ENCODE measurements at regions not wholly inside any gene's neighbourhood (a gene's known extent, or its start where the extent isn't known, plus 50 kb on each side); places are given as distances from the start of the nearest gene placed in this dataset.

GRCh38 chr4:97013309-97013708, 1130.0 kb downstream of the STPG2 start:
- ChIA-PET POLR2A (no interaction called here), CTCF (no interaction called here), RAD21 (ENCODE audit: low non-redundant PET in 1 of 2, low total read pairs in 2 of 2, uncharacterized antibody in 2 of 2, unreplicated experiment in 2 of 2) (no interaction called here)
- no peak overlapping the region for H3K4me3 ChIP-seq (replicated peaks in 1 of 2; ENCODE audit: low read depth in 1 of 2, low read length in 2 of 2)
- TF ChIP-seq, protein P1, sequence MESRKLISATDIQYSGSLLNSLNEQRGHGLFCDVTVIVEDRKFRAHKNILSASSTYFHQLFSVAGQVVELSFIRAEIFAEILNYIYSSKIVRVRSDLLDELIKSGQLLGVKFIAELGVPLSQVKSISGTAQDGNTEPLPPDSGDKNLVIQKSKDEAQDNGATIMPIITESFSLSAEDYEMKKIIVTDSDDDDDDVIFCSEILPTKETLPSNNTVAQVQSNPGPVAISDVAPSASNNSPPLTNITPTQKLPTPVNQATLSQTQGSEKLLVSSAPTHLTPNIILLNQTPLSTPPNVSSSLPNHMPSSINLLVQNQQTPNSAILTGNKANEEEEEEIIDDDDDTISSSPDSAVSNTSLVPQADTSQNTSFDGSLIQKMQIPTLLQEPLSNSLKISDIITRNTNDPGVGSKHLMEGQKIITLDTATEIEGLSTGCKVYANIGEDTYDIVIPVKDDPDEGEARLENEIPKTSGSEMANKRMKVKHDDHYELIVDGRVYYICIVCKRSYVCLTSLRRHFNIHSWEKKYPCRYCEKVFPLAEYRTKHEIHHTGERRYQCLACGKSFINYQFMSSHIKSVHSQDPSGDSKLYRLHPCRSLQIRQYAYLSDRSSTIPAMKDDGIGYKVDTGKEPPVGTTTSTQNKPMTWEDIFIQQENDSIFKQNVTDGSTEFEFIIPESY (IDR thresholded peaks at IDR 0.05; ENCODE audit: extremely low read depth, insufficient replicate concordance, low read length): no peak
- no peak for TF ChIP-seq ZNF274 (IDR thresholded peaks at IDR 0.05; ENCODE audit: low read depth, low read length)
- TF ChIP-seq ATF3 (IDR thresholded peaks at IDR 0.05): no peak
- no peak for TF ChIP-seq YY1 (IDR thresholded peaks at IDR 0.05; ENCODE audit: extremely low read depth, insufficient replicate concordance, low read depth, low read length)
- no peak for TF ChIP-seq CBX3 (IDR thresholded peaks at IDR 0.05; ENCODE audit: low read depth)
- TF ChIP-seq POLR2A (IDR thresholded peaks at IDR 0.05; ENCODE audit: borderline replicate concordance, extremely low read depth, insufficient read depth, insufficient read length): no peak
- TF ChIP-seq POLR2AphosphoS5 (IDR thresholded peaks at IDR 0.05; ENCODE audit: low read depth, low read length): no peak
- no peak for TF ChIP-seq JUND (IDR thresholded peaks at IDR 0.05)
- TF ChIP-seq ZFX (IDR thresholded peaks at IDR 0.05): no peak
- TF ChIP-seq, protein P2, sequence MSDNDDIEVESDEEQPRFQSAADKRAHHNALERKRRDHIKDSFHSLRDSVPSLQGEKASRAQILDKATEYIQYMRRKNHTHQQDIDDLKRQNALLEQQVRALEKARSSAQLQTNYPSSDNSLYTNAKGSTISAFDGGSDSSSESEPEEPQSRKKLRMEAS (IDR thresholded peaks at IDR 0.05): no peak
- no peak for TF ChIP-seq EZH2phosphoT487 (IDR thresholded peaks at IDR 0.05; ENCODE audit: borderline replicate concordance)
- TF ChIP-seq SP1 (IDR thresholded peaks at IDR 0.05; ENCODE audit: low read depth): no peak
- no peak for TF ChIP-seq RAD21 (IDR thresholded peaks at IDR 0.05; ENCODE audit: low read depth)
- TF ChIP-seq SRF (IDR thresholded peaks at IDR 0.05; ENCODE audit: low read depth): no peak
- TF ChIP-seq EGR1 (IDR thresholded peaks at IDR 0.05; ENCODE audit: low read depth): no peak
- TF ChIP-seq CEBPB (IDR thresholded peaks at IDR 0.05; ENCODE audit: low read depth): no peak
- H2AFZ ChIP-seq (ENCODE audit: low read depth, low read length, poor library complexity, severe bottlenecking): no peak overlapping the region
- ATAC-seq (no peak), DNase-seq (ENCODE audit: low read depth, low spot score) (no peak)
- no peaks in the 10 kb centered on the region for H3K79me2 ChIP-seq (ENCODE audit: insufficient read depth, low read length)
- no peak overlapping the region for H3K4me2 ChIP-seq (ENCODE audit: low read length)
- no peak overlapping the region for H3K9ac ChIP-seq (ENCODE audit: low read length)
- H3K27me3 ChIP-seq (ENCODE audit: insufficient read depth, low read length): no peaks in the 10 kb centered on the region
- no TSS peak for BruUV-seq (replicated peaks)
- no peaks in the 10 kb centered on the region for H4K20me1 ChIP-seq (ENCODE audit: insufficient read depth)
- no peaks in the 10 kb centered on the region for H3K9me3 ChIP-seq (ENCODE audit: control insufficient read depth in 1 of 2, insufficient read depth in 1 of 2, low read depth in 1 of 2, low read length in 2 of 2)
- H3K27ac ChIP-seq (ENCODE audit: low read depth, low read length): no peak overlapping the region
- H3K4me1 ChIP-seq (ENCODE audit: control insufficient read depth in 1 of 2, insufficient read depth in 2 of 2, low read length in 2 of 2): no peaks in the 10 kb centered on the region
- intact Hi-C loops (cut with micrococcal nuclease): no loop called here
- H3K36me3 ChIP-seq (ENCODE audit: control insufficient read depth in 1 of 2, insufficient read depth in 2 of 2, low read length in 2 of 2): no peaks in the 10 kb centered on the region
- no peaks in the 10 kb centered on the region for H3K9me2 ChIP-seq (ENCODE audit: insufficient read depth)
